ENCODE measurements at regions not wholly inside any gene's neighbourhood (a gene's known extent, or its start where the extent isn't known, plus 50 kb on each side); places are given as distances from the start of the nearest gene placed in this dataset.

DNA sequence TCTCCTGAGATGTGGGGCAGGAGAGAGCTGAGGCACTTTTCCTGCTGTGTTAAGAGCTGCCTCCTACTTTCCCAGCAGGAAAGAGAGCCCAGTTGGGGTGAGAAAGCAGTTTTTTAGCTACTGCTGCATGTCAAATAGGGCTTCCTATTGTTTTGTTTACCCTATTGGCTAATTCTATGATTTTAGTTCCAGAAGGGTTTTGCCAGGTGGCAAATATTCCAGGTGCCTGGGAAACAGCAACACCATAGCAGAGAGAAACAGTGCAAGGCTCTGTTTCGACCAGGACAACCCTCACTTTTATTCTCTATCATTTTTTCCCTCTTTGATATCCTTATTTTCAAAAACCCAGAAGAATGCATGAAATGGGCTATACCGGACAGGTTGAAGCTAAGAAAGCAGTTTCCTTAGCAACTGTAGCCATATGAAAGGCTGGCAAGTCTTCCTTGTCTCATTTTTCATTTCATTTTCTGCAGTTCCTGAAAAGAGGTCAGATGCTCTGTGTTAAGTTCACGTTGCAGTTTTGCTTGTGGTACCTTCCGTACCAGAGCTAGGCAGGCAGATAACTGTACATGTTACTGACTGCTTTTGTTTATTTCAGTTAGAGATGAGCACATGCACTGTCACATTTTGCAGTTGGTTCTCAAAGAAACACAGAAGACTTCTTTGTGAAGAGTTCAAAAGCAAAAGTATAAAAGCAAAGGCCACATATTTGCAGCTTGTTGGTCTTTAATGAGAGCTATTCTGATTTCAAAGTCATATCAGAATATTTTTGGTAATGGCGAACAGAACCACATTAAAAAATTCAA is 84.8 kb downstream of the AQP4 start:
- DNase-seq (ENCODE audit: low read depth, low spot score) = no peak
- H3K79me2 ChIP-seq (ENCODE audit: control insufficient read depth, insufficient read depth, low read length) = no peaks in the 10 kb centered on the region
- no peaks in the 10 kb centered on the region for H3K4me1 ChIP-seq (ENCODE audit: control insufficient read depth, extremely low read depth, insufficient read depth, low read length)
- TF ChIP-seq EZH2 (IDR thresholded peaks at IDR 0.05; ENCODE audit: borderline replicate concordance, low read depth, low read length, severe bottlenecking) = no peak
- no peak for TF ChIP-seq JUN (IDR thresholded peaks at IDR 0.05; ENCODE audit: borderline replicate concordance, insufficient read depth, insufficient read length, low read depth)
- TF ChIP-seq GATA2 (IDR thresholded peaks at IDR 0.05; ENCODE audit: insufficient read depth, insufficient read length, low read depth, low read length) = no peak
- TF ChIP-seq, protein P1, sequence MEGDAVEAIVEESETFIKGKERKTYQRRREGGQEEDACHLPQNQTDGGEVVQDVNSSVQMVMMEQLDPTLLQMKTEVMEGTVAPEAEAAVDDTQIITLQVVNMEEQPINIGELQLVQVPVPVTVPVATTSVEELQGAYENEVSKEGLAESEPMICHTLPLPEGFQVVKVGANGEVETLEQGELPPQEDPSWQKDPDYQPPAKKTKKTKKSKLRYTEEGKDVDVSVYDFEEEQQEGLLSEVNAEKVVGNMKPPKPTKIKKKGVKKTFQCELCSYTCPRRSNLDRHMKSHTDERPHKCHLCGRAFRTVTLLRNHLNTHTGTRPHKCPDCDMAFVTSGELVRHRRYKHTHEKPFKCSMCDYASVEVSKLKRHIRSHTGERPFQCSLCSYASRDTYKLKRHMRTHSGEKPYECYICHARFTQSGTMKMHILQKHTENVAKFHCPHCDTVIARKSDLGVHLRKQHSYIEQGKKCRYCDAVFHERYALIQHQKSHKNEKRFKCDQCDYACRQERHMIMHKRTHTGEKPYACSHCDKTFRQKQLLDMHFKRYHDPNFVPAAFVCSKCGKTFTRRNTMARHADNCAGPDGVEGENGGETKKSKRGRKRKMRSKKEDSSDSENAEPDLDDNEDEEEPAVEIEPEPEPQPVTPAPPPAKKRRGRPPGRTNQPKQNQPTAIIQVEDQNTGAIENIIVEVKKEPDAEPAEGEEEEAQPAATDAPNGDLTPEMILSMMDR (IDR thresholded peaks at IDR 0.05; ENCODE audit: extremely low read depth in 1 of 2, insufficient read depth in 1 of 2, low read depth in 1 of 2, low read length in 2 of 2) = no peak
- no peak for TF ChIP-seq MYC (IDR thresholded peaks at IDR 0.05; ENCODE audit: low read depth, low read length)
- no peak for TF ChIP-seq POLR2A (IDR thresholded peaks at IDR 0.05; ENCODE audit: low read depth, low read length)
- TF ChIP-seq, protein P2, sequence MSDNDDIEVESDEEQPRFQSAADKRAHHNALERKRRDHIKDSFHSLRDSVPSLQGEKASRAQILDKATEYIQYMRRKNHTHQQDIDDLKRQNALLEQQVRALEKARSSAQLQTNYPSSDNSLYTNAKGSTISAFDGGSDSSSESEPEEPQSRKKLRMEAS (IDR thresholded peaks at IDR 0.05; ENCODE audit: insufficient read depth, insufficient read length) = no peak
- TF ChIP-seq POLR2AphosphoS5 (IDR thresholded peaks at IDR 0.05; ENCODE audit: insufficient read depth, low read depth, low read length) = no peak
- POLR2A ChIA-PET = no interaction called here
- no peak overlapping the region for H3K4me2 ChIP-seq (ENCODE audit: insufficient read depth, low read length)
- no TSS peak for BruUV-seq (replicated peaks)
- no peaks in the 10 kb centered on the region for H4K20me1 ChIP-seq (replicated peaks; ENCODE audit: control insufficient read depth, extremely low read depth, insufficient read depth, low read length)
- dilution Hi-C loops (cut with MboI; ENCODE audit: extremely low pct_ligation_motif_present, low sequenced_read_pairs) (no loop called here), intact Hi-C loops (cut with micrococcal nuclease) (no loop called here)
- H3K9me1 ChIP-seq (replicated peaks; ENCODE audit: control insufficient read depth, extremely low read depth, insufficient read depth, low read length) = no peaks in the 10 kb centered on the region
- H3K9me3 ChIP-seq (replicated peaks; ENCODE audit: control insufficient read depth, insufficient read depth, low read length) = no peaks in the 10 kb centered on the region
- FAIRE-seq = no peak
- no peak overlapping the region for H3K27ac ChIP-seq (ENCODE audit: insufficient read depth, low read depth, low read length)
- no peak overlapping the region for H3K9ac ChIP-seq (replicated peaks; ENCODE audit: extremely low read depth, insufficient read depth, low read length)
- H2AFZ ChIP-seq (ENCODE audit: low read depth, low read length) = no peak overlapping the region
- CTCF ChIA-PET = no interaction called here
- H3K36me3 ChIP-seq (ENCODE audit: control insufficient read depth in 2 of 2, extremely low read depth in 1 of 2, insufficient read depth in 2 of 2, low read length in 2 of 2) = no peaks in the 10 kb centered on the region
- H3K4me3 ChIP-seq (replicated peaks in 1 of 3; ENCODE audit: insufficient read depth in 1 of 3, low read depth in 1 of 3, low read length in 3 of 3) = no peak overlapping the region
- H3K27me3 ChIP-seq (ENCODE audit: control insufficient read depth in 2 of 2, insufficient read depth in 2 of 2, low read length in 2 of 2) = no peaks in the 10 kb centered on the region

Measured in endothelial cell of umbilical vein (primary cell).